Activated T-helper 1 cell treated with anti-CD3 and anti-CD28 coated beads, Interleukin-12 subunit alpha, Interleukin-12 subunit beta, Interleukin-2, Interleukin-4 antibody, amounts not matched to agents 30 ng/mL and 10 ng/mL and 1 ng/mL, durations not matched to agents 14 hours and 24 hours and 36 hours (primary cell): ENCODE measurements at regions not wholly inside any gene's neighbourhood (a gene's known extent, or its start where the extent isn't known, plus 50 kb on each side); places are given as distances from the start of the nearest gene placed in this dataset.
A peak's percentile ranks its signal among the peaks of the same experiment; 100 is the strongest.

ENCODE experiments used
- DNase-seq: peaks from one replicate; pipeline ENCODE4 v3.0.0; 2021; ENCODE audit warnings: low spot score
- H3K27ac Mint-ChIP-seq: one replicate; pipeline ENCODE4 v1.8.0; 2021; ENCODE audit warnings: mild to moderate bottlenecking, mixed read lengths
- H3K27me3 Mint-ChIP-seq: one replicate; pipeline ENCODE4 v1.8.0; 2022; ENCODE audit warnings: mild to moderate bottlenecking, moderate library complexity, mixed read lengths; ENCODE audit not compliant: insufficient read depth
- H3K36me3 Mint-ChIP-seq: one replicate; pipeline ENCODE4 v1.8.0; 2021; ENCODE audit warnings: low read depth, mixed read lengths
- H3K4me1 Mint-ChIP-seq: one replicate; pipeline ENCODE4 v1.8.0; 2021; ENCODE audit warnings: low read depth, mixed read lengths
- H3K4me3 Mint-ChIP-seq: one replicate; pipeline ENCODE4 v1.8.0; 2021; ENCODE audit warnings: mild to moderate bottlenecking, moderate library complexity, mixed read lengths
- H3K9me3 Mint-ChIP-seq: one replicate; pipeline ENCODE4 v1.8.0; 2021; ENCODE audit warnings: mixed read lengths
- intact Hi-C: fragments of 100-400 bp; cut with micrococcal nuclease; formaldehyde crosslinking; loops from one replicate; pipeline ENCODE4 v1.15.1; 2024

GRCh38 chr6:108777536-108777935 is 70.7 kb upstream of the ARMC2 start:
- Mint-ChIP-seq H3K4me3 (no peak overlapping the region), H3K27me3 (peaks cover 48% of the 10 kb centered on the region), H3K27ac (no peak overlapping the region), H3K4me1 (peaks cover 10% of the 10 kb centered on the region), H3K36me3 (no peaks in the 10 kb centered on the region), H3K9me3 (no peaks in the 10 kb centered on the region)
- intact Hi-C loops = no loop called here
- DNase-seq = no peak

- Mint-ChIP-seq H3K36me3 (no peaks in the 10 kb centered on the region), H3K9me3 (no peaks in the 10 kb centered on the region), H3K27ac (no peak overlapping the region), H3K4me1 (peaks cover 14% of the 10 kb centered on the region), H3K27me3 (peaks cover 59% of the 10 kb centered on the region), H3K4me3 (no peak overlapping the region)
- intact Hi-C loops = no loop called here
- no peak for DNase-seq
Observed at GRCh38 chr6:108778421-108779186, 69.6 kb upstream of the ARMC2 start.

DNA sequence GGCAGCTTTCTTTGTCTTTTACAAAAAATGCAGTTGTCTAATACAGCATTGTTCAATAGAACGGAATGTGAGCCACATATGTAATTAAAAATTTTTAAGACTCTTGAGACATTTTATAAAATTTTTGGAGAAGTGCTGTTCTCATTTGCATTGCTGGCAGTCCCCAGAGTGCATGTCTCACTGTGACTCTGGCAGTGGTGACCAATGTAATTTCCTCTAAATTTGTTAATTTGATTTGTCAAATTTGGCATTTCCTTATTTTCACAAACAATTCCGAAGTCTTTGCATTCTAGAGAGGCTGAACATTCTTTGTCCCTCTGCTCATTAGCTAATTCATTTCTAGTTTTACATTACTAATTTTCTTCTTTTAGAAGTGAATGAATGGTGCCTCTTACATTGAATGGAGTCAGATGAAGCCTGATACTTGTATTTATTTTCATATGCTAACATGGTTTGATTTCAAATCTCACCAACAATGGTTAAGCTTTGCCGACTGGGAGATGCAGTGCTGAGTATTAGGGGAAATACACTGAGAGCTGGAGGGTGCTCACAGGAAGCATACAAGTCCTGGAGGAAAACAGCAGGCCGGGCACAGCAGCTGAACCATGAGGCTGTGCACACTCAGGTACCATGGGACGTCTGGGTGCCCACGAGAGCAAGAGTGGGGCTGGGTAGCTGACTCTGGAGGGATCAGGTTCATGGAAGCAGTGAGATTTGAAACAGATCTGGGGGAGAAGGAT is 68.5 kb upstream of the ARMC2 start:
- no peaks in the 10 kb centered on the region for H3K36me3 Mint-ChIP-seq
- H3K27me3 Mint-ChIP-seq = peaks cover 59% of the 10 kb centered on the region
- intact Hi-C loops = loop anchor here (5.0 kb wide), 1 partner anchor 147 kb away; no protein-coding TSS in a partner anchor
- DNase-seq = no peak
- no peak overlapping the region for H3K27ac Mint-ChIP-seq
- no peaks in the 10 kb centered on the region for H3K9me3 Mint-ChIP-seq
- H3K4me1 Mint-ChIP-seq = peaks cover 14% of the 10 kb centered on the region
- H3K4me3 Mint-ChIP-seq = no peak overlapping the region

GRCh38 chr6:108780784-108781183 is 67.4 kb upstream of the ARMC2 start:
- no peak overlapping the region for H3K27ac Mint-ChIP-seq
- H3K4me3 Mint-ChIP-seq = no peak overlapping the region
- peaks cover 62% of the 10 kb centered on the region for H3K27me3 Mint-ChIP-seq
- H3K36me3 Mint-ChIP-seq = no peaks in the 10 kb centered on the region
- H3K9me3 Mint-ChIP-seq = no peaks in the 10 kb centered on the region
- intact Hi-C loops = loop anchor here (5.0 kb wide), 1 partner anchor 148 kb away; no protein-coding TSS in a partner anchor
- DNase-seq = no peak
- peaks cover 14% of the 10 kb centered on the region for H3K4me1 Mint-ChIP-seq

- peaks cover 14% of the 10 kb centered on the region for H3K4me1 Mint-ChIP-seq
- H3K27ac Mint-ChIP-seq = no peak overlapping the region
- DNase-seq = no peak
- peak overlapping the region; percentile 65 for H3K4me3 Mint-ChIP-seq
- no peaks in the 10 kb centered on the region for H3K9me3 Mint-ChIP-seq
- intact Hi-C loops = loop anchor here (1.0 to 5.0 kb wide), 7 partner anchors 54 to 292 kb away; no protein-coding TSS in a partner anchor
- H3K27me3 Mint-ChIP-seq = peaks cover 59% of the 10 kb centered on the region
- no peaks in the 10 kb centered on the region for H3K36me3 Mint-ChIP-seq
Observed at GRCh38 chr6:108781419-108782100, 66.7 kb upstream of the ARMC2 start.

DNA sequence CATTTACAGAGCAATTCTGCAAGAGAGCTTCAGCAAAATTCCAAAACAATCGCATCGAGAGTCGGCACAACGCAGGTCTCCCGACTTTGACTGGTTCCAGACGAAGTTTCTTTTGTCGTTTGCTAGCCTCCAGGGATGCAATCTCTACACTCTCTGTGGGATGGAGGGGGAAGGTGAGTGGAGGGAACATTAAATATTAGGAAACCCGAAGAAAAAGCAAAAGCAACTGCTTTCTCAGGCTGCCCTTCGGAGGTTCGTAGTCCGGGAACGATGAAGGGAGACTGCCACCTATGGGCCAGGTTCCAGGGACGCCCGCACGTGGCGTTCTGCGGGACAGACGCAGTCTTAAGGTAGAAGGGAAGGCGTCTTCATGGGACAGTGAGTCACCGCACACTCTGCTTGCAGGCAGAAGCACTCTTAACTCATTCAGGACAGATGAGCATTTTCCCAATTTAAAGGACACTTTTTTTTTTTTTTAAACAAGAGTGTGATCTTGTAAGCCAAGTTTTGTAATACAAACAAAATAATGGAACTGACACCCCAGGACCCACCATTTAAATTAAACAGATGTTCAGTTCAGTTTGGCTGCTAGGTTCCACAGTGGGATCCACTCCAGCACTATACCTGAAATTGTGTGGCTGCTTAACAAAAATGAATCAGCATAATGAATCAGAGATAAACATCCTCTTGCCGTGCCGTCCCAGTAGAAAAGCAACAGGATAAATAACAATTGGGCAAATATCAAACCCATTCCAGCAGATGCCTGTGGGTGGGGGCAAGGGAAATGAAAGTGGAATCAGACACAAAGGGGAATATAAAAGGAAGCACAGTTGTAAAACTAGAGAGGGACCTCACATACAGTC is 65.8 kb upstream of the ARMC2 start:
- Mint-ChIP-seq H3K27ac (no peak overlapping the region), H3K9me3 (no peaks in the 10 kb centered on the region), H3K27me3 (peaks cover 58% of the 10 kb centered on the region), H3K36me3 (no peaks in the 10 kb centered on the region), H3K4me1 (peaks cover 14% of the 10 kb centered on the region), H3K4me3 (peak overlapping the region; percentile 65)
- peak; percentile 63 for DNase-seq
- intact Hi-C loops = loop anchor here (1.0 to 5.0 kb wide), 7 partner anchors 53 to 291 kb away; no protein-coding TSS in a partner anchor

DNA sequence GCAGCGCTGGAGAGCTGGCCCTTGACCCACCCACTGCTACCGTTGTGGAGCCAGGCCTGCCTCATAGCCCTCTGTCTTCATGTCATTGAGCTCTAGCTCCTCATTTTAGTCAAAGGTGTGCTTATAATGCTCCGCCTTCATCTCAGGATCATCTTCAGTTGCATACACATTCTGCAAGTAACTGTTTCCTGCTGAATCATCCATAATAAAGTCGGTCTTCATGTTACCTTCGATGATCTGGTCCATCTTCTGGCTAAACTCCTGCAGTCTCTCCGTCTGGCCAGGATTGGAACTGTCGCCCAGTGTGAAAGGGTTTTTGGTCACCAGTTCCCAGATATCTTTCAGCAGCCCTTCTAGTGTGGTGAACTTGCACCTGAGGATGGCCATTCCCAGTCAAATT is 62.6 kb upstream of the ARMC2 start:
- Mint-ChIP-seq H3K27me3 (peaks cover 58% of the 10 kb centered on the region), H3K36me3 (no peaks in the 10 kb centered on the region), H3K9me3 (no peaks in the 10 kb centered on the region), H3K4me3 (no peak overlapping the region), H3K27ac (no peak overlapping the region), H3K4me1 (peaks cover 14% of the 10 kb centered on the region)
- intact Hi-C loops = no loop called here
- DNase-seq = no peak

GRCh38 chr6:108788416-108788815 is 59.8 kb upstream of the ARMC2 start:
- Mint-ChIP-seq H3K27me3 (peaks cover 40% of the 10 kb centered on the region), H3K27ac (no peak overlapping the region), H3K4me1 (no peaks in the 10 kb centered on the region), H3K4me3 (no peak overlapping the region), H3K36me3 (no peaks in the 10 kb centered on the region), H3K9me3 (no peaks in the 10 kb centered on the region)
- intact Hi-C loops = no loop called here
- no peak for DNase-seq

GRCh38 chr6:108789475-108789874 is 58.7 kb upstream of the ARMC2 start:
- no peak for DNase-seq
- no peaks in the 10 kb centered on the region for H3K36me3 Mint-ChIP-seq
- intact Hi-C loops = no loop called here
- H3K27me3 Mint-ChIP-seq = peaks cover 38% of the 10 kb centered on the region
- H3K4me1 Mint-ChIP-seq = no peaks in the 10 kb centered on the region
- no peak overlapping the region for H3K27ac Mint-ChIP-seq
- no peak overlapping the region for H3K4me3 Mint-ChIP-seq
- no peaks in the 10 kb centered on the region for H3K9me3 Mint-ChIP-seq

- H3K27ac Mint-ChIP-seq = no peak overlapping the region
- no peak for DNase-seq
- H3K4me1 Mint-ChIP-seq = no peaks in the 10 kb centered on the region
- no peaks in the 10 kb centered on the region for H3K36me3 Mint-ChIP-seq
- H3K27me3 Mint-ChIP-seq = peaks cover 27% of the 10 kb centered on the region
- intact Hi-C loops = no loop called here
- no peak overlapping the region for H3K4me3 Mint-ChIP-seq
- H3K9me3 Mint-ChIP-seq = no peaks in the 10 kb centered on the region
Observed at GRCh38 chr6:108791700-108792099, 56.5 kb upstream of the ARMC2 start.

DNA sequence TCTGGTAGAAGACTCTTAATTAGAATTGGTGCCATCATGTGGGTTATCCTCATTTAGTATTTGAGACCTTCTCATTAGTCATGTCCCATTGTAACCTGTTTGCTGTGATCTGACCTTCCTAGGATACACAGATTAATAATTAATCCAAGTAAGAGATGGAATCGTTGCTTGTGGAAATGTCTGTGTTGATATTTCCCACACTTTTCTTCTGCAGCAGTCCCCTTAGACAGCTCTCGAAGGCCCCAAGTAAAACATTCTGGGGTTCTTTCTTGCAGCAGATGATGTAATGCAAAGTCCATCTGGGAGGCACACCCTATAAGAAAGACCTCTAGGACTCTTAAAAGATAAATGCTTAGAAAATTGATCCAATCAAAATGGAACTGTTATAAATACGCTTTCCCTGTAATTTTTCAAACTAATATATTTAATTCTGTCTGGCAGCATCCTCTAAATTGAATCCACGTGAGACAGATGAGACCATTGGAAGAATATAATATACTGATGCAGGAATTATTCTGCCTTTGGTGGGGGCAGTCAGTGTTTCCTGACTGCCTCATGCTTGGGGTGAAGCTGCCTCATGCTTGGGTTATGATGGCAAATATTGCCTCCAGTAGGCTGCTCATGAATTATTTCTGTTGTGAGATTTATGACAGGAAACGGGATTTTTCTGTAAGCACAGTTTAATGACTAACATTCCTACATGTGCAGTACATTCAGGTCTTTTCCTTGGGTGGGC is 54.5 kb upstream of the ARMC2 start:
- Mint-ChIP-seq H3K27me3 (peaks cover 20% of the 10 kb centered on the region), H3K36me3 (no peaks in the 10 kb centered on the region), H3K4me3 (no peak overlapping the region), H3K27ac (no peak overlapping the region), H3K4me1 (peaks cover 10% of the 10 kb centered on the region), H3K9me3 (no peaks in the 10 kb centered on the region)
- intact Hi-C loops = no loop called here
- DNase-seq = no peak

DNA sequence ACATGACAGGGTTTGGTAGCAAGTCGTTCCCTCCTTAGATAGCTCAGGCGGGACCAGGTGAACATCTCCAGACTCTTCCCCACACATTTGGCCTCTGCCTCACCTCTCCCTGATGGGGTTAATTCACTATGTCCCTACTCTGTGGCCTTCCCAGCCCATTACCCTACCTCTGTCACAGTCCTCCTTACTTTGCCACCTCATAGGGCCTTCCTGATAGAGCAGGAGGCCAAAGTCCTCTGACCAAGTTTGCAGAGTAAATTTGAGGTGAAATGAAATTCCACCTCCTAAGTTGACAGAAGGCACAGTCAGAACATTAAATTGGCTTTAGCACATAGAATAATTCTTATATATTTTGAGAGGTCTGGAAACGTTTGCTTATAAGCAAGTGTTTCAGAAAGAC is 53.1 kb upstream of the ARMC2 start:
- Mint-ChIP-seq H3K27ac (no peak overlapping the region), H3K27me3 (peaks cover 11% of the 10 kb centered on the region), H3K36me3 (no peaks in the 10 kb centered on the region), H3K9me3 (no peaks in the 10 kb centered on the region), H3K4me1 (peaks cover 25% of the 10 kb centered on the region), H3K4me3 (no peak overlapping the region)
- no peak for DNase-seq
- intact Hi-C loops = no loop called here
